ENCODE measurements at regions not wholly inside any gene's neighbourhood (a gene's known extent, or its start where the extent isn't known, plus 50 kb on each side); places are given as distances from the start of the nearest gene placed in this dataset.
A peak's percentile ranks its signal among the peaks of the same experiment; 100 is the strongest.

- H3K4me3 ChIP-seq (ENCODE audit: low read depth, low read length) = no peak overlapping the region
- peak; percentile 14 for DNase-seq (ENCODE audit: low read depth)
- H3K27me3 ChIP-seq (ENCODE audit: control insufficient read depth, insufficient read depth, low read length) = no peaks in the 10 kb centered on the region
- TF ChIP-seq CTCF (IDR thresholded peaks at IDR 0.05; ENCODE audit: insufficient read depth, low read depth, low read length) = no peak
- CTCF ChIA-PET = no interaction called here
- POLR2A ChIA-PET = interaction anchor here (0.6 kb wide), 1 partner anchor 815 kb away, joined by 3 read pairs; no protein-coding TSS in a partner anchor
- H3K36me3 ChIP-seq (ENCODE audit: control insufficient read depth, insufficient read depth, low read length) = no peaks in the 10 kb centered on the region
Measured at GRCh38 chr6:80940976-80941375, 811.5 kb downstream of the TENT5A start.

- TF ChIP-seq CTCF (IDR thresholded peaks at IDR 0.05; ENCODE audit: insufficient read depth, low read depth, low read length) = no peak
- Histone ChIP-seq H3K27me3 (ENCODE audit: control insufficient read depth, insufficient read depth, low read length) (no peaks in the 10 kb centered on the region), H3K36me3 (ENCODE audit: control insufficient read depth, insufficient read depth, low read length) (no peaks in the 10 kb centered on the region), H3K4me3 (ENCODE audit: low read depth, low read length) (no peak overlapping the region)
- DNase-seq (ENCODE audit: low read depth) = peak; percentile 58
- POLR2A ChIA-PET = interaction anchor here (0.6 kb wide), 1 partner anchor 816 kb away, joined by 3 read pairs; no protein-coding TSS in a partner anchor
- CTCF ChIA-PET = no interaction called here
Measured at GRCh38 chr6:80940571-80940970, 811.9 kb downstream of the TENT5A start.

GRCh38 chr6:80939898-80940297, 812.6 kb downstream of the TENT5A start:
- no peak for TF ChIP-seq CTCF (IDR thresholded peaks at IDR 0.05; ENCODE audit: insufficient read depth, low read depth, low read length)
- Histone ChIP-seq H3K27me3 (ENCODE audit: control insufficient read depth, insufficient read depth, low read length) (no peaks in the 10 kb centered on the region), H3K4me3 (ENCODE audit: low read depth, low read length) (no peak overlapping the region), H3K36me3 (ENCODE audit: control insufficient read depth, insufficient read depth, low read length) (no peaks in the 10 kb centered on the region)
- POLR2A ChIA-PET = no interaction called here
- peak; percentile 15 for DNase-seq (ENCODE audit: low read depth)
- CTCF ChIA-PET = interaction anchor here (1.3 kb wide), 1 partner anchor 31 kb away, joined by 3 read pairs; no protein-coding TSS in a partner anchor

GRCh38 chr6:80939480-80939879, 813.0 kb downstream of the TENT5A start:
- TF ChIP-seq CTCF (IDR thresholded peaks at IDR 0.05; ENCODE audit: insufficient read depth, low read depth, low read length) = no peak
- no peaks in the 10 kb centered on the region for H3K36me3 ChIP-seq (ENCODE audit: control insufficient read depth, insufficient read depth, low read length)
- no peak for DNase-seq (ENCODE audit: low read depth)
- no peak overlapping the region for H3K4me3 ChIP-seq (ENCODE audit: low read depth, low read length)
- POLR2A ChIA-PET = no interaction called here
- CTCF ChIA-PET = interaction anchor here (1.3 kb wide), 1 partner anchor 31 kb away, joined by 3 read pairs; no protein-coding TSS in a partner anchor
- no peaks in the 10 kb centered on the region for H3K27me3 ChIP-seq (ENCODE audit: control insufficient read depth, insufficient read depth, low read length)

GRCh38 chr6:80938131-80938530, 814.4 kb downstream of the TENT5A start:
- H3K27me3 ChIP-seq (ENCODE audit: control insufficient read depth, insufficient read depth, low read length) = no peaks in the 10 kb centered on the region
- no peak for TF ChIP-seq CTCF (IDR thresholded peaks at IDR 0.05; ENCODE audit: insufficient read depth, low read depth, low read length)
- no peaks in the 10 kb centered on the region for H3K36me3 ChIP-seq (ENCODE audit: control insufficient read depth, insufficient read depth, low read length)
- ChIA-PET POLR2A (no interaction called here), CTCF (no interaction called here)
- peak; percentile 10 for DNase-seq (ENCODE audit: low read depth)
- no peak overlapping the region for H3K4me3 ChIP-seq (ENCODE audit: low read depth, low read length)
